Skeletal muscle tissue (tissue), 3 donors: ENCODE measurements at regions not wholly inside any gene's neighbourhood (a gene's known extent, or its start where the extent isn't known, plus 50 kb on each side); places are given as distances from the start of the nearest gene placed in this dataset.

ENCODE experiments used
- H3K27ac ChIP-seq: one replicate; pipeline ENCODE4 v1.7.0; 2013; ENCODE audit warnings: mild to moderate bottlenecking, low read depth, low read length, inconsistent platforms
- H3K27me3 ChIP-seq, 3 donors: one replicate each; pipeline ENCODE4 v1.7.0; 2013; ENCODE audit warnings: low read length in 3 of 3; ENCODE audit not compliant: control insufficient read depth in 3 of 3, insufficient read depth in 3 of 3
- H3K36me3 ChIP-seq, 3 donors: one replicate each; pipeline ENCODE4 v1.7.0; 2013; ENCODE audit warnings: low read length in 3 of 3; ENCODE audit not compliant: control insufficient read depth in 3 of 3, insufficient read depth in 3 of 3
- H3K4me1 ChIP-seq, 3 donors: one replicate each; pipeline ENCODE4 v1.7.0; 2013; ENCODE audit warnings: low read length in 3 of 3, mild to moderate bottlenecking in 3 of 3; ENCODE audit not compliant: control insufficient read depth in 3 of 3, insufficient read depth in 3 of 3
- H3K4me3 ChIP-seq, 3 donors: one replicate each; pipeline ENCODE4 v1.7.0; 2013; ENCODE audit warnings: low read length in 3 of 3
- H3K9ac ChIP-seq, 3 donors: one replicate each; pipeline ENCODE4 v1.7.0; 2013; ENCODE audit warnings: low read length in 3 of 3, mild to moderate bottlenecking in 3 of 3, moderate library complexity in 2 of 3, low read depth in 1 of 3
- H3K9me3 ChIP-seq, 3 donors: one replicate each; pipeline ENCODE4 v1.7.0; 2013; ENCODE audit warnings: low read length in 3 of 3; ENCODE audit not compliant: control insufficient read depth in 3 of 3
- donor health status: Osteomylitis.

DNA sequence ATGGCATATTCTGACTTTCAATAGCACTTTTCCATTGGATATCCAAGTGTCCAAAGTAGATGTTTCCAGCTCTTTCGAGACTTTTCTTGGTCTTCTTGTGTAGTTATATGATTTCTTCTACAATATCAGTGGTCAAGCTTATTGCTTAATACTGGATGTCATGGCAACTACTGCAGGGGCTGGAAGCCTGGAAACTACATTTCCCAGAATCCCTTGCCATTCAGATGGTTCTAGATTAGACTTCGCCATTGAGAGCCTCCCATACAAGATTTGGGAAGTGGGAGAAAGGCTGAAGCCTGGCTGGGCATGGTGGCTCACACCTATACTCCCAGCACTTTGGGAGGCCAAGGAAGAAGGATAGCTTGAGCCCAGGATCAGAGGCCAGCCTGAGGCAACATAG lies 153.6 kb downstream of the C16orf95 start:
- Histone ChIP-seq H3K27me3 (peaks cover 0 to 14% (median 13%) of the 10 kb centered on the region in 3 donors), H3K4me1 (no peaks in the 10 kb centered on the region), H3K36me3 (no peaks in the 10 kb centered on the region), H3K9ac (no peak overlapping the region), H3K9me3 (no peaks in the 10 kb centered on the region), H3K27ac (no peak overlapping the region), H3K4me3 (no peak overlapping the region)

DNA sequence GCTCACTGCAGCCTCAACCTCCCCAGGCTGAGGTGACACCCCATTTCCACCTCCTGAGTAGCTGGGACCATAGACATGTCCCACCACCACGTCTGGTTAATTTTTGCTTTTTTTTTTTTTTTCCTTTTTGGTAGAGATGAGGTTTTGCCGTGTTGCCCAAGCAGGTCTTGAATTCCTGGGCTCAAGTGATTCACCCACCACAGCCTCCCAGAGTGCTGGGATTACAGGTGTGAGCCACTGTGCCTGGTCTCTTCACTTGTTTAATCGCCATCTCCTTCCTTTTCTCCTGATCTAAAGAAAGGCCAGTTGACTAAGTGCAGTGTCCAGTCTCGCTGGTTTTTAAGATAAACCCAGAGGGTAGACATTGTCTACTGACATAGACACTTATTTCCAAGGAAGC lies 152.0 kb downstream of the C16orf95 start:
- Histone ChIP-seq H3K27me3 (peaks cover 0 to 15% (median 12%) of the 10 kb centered on the region in 3 donors), H3K9me3 (no peaks in the 10 kb centered on the region), H3K9ac (no peak overlapping the region), H3K36me3 (no peaks in the 10 kb centered on the region), H3K4me3 (no peak overlapping the region), H3K27ac (no peak overlapping the region), H3K4me1 (no peaks in the 10 kb centered on the region)

DNA sequence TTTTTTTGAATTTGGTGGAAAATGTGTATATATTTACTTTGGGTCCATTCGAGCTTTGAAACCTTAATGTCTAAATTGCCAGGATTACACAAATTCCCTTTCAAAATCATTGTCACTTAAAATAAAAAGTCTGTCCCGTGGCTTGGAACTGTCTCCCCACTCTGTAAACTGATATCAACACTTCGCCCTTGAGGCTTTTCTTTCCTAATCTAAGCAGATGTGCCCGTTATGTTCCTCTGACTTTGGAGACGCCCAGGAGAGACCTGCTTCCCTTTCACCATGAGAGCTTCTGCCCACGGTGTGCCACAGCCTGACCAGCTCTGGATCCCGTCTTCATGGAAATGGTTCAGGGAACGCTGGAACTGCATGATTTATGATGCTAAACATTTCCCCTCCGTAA lies 151.3 kb downstream of the C16orf95 start:
- Histone ChIP-seq H3K9ac (no peak overlapping the region), H3K36me3 (no peaks in the 10 kb centered on the region), H3K4me3 (no peak overlapping the region), H3K4me1 (no peaks in the 10 kb centered on the region), H3K9me3 (no peaks in the 10 kb centered on the region), H3K27ac (no peak overlapping the region), H3K27me3 (peaks cover 0 to 12% (median 8%) of the 10 kb centered on the region in 3 donors)

DNA sequence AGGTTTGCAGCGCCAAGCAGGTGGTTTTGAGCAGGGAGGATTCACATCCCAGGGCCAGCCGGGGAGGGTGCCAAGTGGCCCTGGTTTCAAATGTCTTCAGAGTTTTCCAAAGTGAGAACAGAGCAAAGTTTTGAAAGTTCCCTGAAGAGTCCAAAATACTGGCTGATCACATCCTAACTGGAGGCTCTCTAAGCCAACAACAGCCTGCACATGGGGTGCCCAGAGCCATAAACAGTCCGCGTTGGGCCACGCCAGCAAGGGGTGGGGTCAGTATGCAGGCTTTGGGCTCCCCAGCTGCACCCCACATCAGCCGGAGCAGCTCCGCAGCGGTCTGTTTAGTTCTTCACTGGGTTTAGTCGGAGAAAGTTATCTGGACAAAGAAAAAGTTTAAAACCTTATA lies 150.9 kb downstream of the C16orf95 start:
- Histone ChIP-seq H3K4me3 (no peak overlapping the region), H3K27ac (no peak overlapping the region), H3K9me3 (no peaks in the 10 kb centered on the region), H3K9ac (no peak overlapping the region), H3K4me1 (no peaks in the 10 kb centered on the region), H3K27me3 (peaks cover 0 to 11% (median 4%) of the 10 kb centered on the region in 3 donors), H3K36me3 (no peaks in the 10 kb centered on the region)

DNA sequence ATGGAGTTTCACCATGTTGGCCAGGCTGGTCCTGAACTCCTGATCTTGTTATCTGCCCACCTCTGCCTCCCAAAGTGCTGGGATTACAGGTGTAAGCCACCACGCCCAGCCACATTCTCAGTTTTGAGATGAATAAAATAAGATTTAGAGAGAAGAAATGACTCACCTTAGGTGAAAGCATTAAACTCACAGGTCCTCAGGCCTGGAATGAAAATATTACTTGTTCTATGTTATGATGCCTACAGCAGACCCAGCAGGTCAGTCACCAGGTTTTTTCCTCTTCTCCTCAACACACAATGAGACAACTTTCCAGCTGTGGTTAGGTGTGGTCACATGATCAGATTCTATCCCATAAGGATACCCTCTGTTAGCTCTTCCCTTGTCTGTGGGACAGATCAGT lies 150.3 kb downstream of the C16orf95 start:
- H3K27me3 ChIP-seq, result peaks cover 2 to 8% (median 4%) of the 10 kb centered on the region in 3 donors
- no peak overlapping the region for H3K27ac ChIP-seq
- H3K9me3 ChIP-seq, result no peaks in the 10 kb centered on the region
- no peak overlapping the region for H3K4me3 ChIP-seq
- H3K36me3 ChIP-seq, result no peaks in the 10 kb centered on the region
- H3K9ac ChIP-seq, result no peak overlapping the region
- no peaks in the 10 kb centered on the region for H3K4me1 ChIP-seq

DNA sequence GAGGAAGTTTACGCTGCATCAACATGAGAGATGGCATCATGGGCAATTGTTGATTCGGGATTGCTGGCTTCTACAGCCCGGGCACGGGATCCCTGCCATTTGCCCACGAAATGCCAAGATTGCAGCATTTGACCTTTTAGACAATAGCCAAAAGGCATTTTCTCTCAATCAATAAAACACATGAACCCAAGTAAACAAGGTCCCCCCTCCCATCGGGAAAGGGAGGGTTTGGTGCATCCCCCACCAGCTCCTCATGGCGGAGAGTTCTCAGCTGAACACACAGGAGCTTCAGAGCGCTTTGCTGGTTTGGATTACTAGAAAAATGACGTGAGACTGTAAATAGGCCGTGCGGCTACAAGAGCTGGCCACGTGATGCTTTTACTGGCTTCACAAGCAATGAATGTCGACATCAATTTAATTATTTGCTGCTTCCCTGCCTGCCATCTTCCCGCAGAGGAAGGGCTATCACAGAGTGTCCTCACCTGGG lies 147.6 kb downstream of the C16orf95 start:
- Histone ChIP-seq H3K36me3 (no peaks in the 10 kb centered on the region), H3K4me3 (no peak overlapping the region), H3K9ac (no peak overlapping the region), H3K27me3 (peaks cover 2 to 10% (median 4%) of the 10 kb centered on the region in 3 donors), H3K4me1 (no peaks in the 10 kb centered on the region), H3K9me3 (no peaks in the 10 kb centered on the region), H3K27ac (no peak overlapping the region)

DNA sequence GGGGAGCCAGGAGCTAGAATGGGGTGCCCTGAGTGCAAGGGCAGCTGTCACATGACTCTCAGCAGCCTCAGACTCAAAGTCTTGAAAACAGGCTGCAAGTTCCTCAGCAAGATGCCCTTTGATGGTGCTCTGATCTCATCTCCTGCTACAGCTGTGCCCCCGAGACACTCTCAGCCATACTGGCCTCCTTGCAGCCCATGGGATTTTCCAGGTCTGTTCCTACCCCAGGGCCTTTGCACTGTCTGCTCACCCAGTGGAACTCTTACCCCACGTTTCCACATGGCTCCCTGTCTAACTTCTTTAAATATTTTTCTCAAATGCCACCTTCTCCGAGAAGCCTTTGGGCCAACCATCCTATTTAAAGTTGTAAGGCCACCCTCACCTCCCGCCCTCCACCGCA lies 146.9 kb downstream of the C16orf95 start:
- Histone ChIP-seq H3K4me1 (no peaks in the 10 kb centered on the region), H3K4me3 (no peak overlapping the region), H3K9ac (no peak overlapping the region), H3K27me3 (peaks cover 4 to 10% (median 6%) of the 10 kb centered on the region in 3 donors), H3K36me3 (no peaks in the 10 kb centered on the region), H3K27ac (no peak overlapping the region), H3K9me3 (no peaks in the 10 kb centered on the region)

DNA sequence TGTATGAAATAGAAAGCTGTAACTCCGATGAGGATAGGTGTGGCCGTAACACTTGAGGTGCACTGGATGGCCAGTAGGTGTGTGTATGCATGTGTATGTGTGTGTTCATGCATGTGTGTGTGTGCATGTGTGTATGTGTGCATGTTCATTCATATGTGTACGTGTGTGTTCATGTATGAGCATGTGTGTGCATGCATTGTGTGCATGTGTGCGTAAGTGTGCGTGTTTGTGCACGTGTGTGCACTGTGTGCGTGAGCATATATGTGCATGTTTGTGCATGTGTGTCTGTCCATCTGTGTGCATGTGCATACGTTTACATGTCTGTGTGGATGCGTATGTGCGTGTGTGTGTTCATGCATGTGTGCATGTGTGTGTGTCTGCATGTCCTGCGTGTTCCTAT lies 145.5 kb downstream of the C16orf95 start:
- no peak overlapping the region for H3K9ac ChIP-seq
- no peaks in the 10 kb centered on the region for H3K36me3 ChIP-seq
- no peaks in the 10 kb centered on the region for H3K4me1 ChIP-seq
- H3K9me3 ChIP-seq, result no peaks in the 10 kb centered on the region
- no peak overlapping the region for H3K4me3 ChIP-seq
- no peak overlapping the region for H3K27ac ChIP-seq
- H3K27me3 ChIP-seq, result peaks cover 6 to 12% (median 6%) of the 10 kb centered on the region in 3 donors

DNA sequence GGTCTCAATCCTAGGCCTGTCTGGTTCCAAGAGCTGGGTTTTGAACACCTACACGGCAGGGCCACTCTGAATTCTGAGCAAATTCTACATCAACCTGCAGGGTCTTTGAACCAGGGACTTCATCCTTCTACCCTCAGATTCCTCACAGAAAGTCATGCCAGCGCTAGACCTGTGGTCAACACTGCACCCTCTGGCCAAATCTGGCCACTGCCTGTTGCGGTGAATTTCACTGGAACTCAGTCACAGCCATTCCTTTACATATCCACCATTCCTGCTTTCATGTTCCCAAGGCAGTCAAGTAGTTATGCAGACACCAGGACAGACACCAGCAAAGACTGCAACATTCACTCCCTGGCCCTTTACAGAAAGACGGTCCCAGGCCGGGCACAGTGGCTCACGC lies 144.6 kb downstream of the C16orf95 start:
- Histone ChIP-seq H3K27me3 (peaks cover 14 to 21% (median 15%) of the 10 kb centered on the region in 3 donors), H3K27ac (no peak overlapping the region)

DNA sequence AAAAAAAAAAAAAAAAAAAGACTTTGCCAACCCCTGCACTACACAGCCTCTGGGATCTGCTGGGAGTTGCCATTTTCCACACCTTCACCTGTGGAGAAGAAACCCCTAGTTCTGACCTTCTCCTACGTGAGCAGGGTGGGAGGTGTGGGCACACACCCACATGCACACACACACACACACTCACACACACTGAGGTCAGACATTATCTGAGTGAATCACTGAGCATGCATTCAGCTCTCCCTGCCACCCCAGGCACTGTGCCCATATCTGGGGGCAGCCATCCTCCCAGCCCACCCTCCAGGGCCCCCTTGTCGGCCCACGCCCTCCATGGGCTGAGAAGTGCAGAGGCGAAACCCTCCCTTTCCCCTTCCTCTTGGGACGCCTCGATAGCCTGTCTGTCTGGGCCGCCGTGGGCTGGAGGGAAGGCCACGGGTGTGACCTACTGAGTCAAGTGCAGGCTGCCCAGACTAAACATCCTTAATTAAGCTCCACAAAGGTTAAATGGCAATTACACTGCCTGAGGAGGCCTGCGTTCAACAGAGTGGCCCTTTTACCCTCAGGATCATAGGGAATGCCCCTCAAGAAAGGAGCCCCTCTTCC lies 143.8 kb downstream of the C16orf95 start:
- H3K9me3 ChIP-seq, result no peaks in the 10 kb centered on the region
- no peak overlapping the region for H3K4me3 ChIP-seq
- H3K27me3 ChIP-seq, result peaks cover 17 to 27% (median 19%) of the 10 kb centered on the region in 3 donors
- H3K36me3 ChIP-seq, result no peaks in the 10 kb centered on the region
- no peak overlapping the region for H3K27ac ChIP-seq
- H3K4me1 ChIP-seq, result peaks cover 0 to 3% (median 0%) of the 10 kb centered on the region in 3 donors
- no peak overlapping the region for H3K9ac ChIP-seq

More for the DNA sequence above, 144.6 kb downstream of the C16orf95 start:
- Histone ChIP-seq H3K4me3 (no peak overlapping the region), H3K9ac (no peak overlapping the region), H3K4me1 (peaks cover 0 to 3% (median 0%) of the 10 kb centered on the region in 3 donors), H3K9me3 (no peaks in the 10 kb centered on the region), H3K36me3 (no peaks in the 10 kb centered on the region)
